ENCODE measurements at regions not wholly inside any gene's neighbourhood (a gene's known extent, or its start where the extent isn't known, plus 50 kb on each side); places are given as distances from the start of the nearest gene placed in this dataset.

DNA sequence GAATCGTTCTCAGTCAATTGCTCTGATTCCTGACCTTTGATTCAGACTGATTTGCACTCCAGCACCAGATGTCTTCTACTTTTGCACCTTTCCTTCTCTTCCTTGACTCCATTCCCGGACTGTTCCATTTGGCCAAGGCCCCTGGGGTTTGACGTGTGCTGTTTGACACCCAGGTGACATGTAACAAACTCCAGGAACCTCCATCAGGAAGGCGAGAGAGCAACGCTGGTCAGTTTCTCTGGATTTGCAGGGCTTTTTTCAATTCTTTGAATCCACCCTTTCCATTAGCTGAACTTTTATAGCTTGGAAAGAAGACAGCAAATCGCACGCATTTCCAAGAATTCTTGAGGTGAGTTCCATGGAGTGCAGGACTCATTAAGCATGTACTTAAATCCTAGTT is 98.4 kb upstream of the FOXF1 start:
- TF ChIP-seq, protein P1, sequence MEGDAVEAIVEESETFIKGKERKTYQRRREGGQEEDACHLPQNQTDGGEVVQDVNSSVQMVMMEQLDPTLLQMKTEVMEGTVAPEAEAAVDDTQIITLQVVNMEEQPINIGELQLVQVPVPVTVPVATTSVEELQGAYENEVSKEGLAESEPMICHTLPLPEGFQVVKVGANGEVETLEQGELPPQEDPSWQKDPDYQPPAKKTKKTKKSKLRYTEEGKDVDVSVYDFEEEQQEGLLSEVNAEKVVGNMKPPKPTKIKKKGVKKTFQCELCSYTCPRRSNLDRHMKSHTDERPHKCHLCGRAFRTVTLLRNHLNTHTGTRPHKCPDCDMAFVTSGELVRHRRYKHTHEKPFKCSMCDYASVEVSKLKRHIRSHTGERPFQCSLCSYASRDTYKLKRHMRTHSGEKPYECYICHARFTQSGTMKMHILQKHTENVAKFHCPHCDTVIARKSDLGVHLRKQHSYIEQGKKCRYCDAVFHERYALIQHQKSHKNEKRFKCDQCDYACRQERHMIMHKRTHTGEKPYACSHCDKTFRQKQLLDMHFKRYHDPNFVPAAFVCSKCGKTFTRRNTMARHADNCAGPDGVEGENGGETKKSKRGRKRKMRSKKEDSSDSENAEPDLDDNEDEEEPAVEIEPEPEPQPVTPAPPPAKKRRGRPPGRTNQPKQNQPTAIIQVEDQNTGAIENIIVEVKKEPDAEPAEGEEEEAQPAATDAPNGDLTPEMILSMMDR (IDR thresholded peaks at IDR 0.05): no peak
- no peak for TF ChIP-seq POLR2A (IDR thresholded peaks at IDR 0.05)
- intact Hi-C loops (cut with DNase I; ENCODE audit: low total_unique reads): no loop called here
- DNase-seq (ENCODE audit: low spot score in 2 of 2): no peak
- WGBS, 2 donors: 69 to 72% methylated on average over 7 of the region's 7 CpGs
- H3K4me3 ChIP-seq (ENCODE audit: low read depth, poor library complexity, severe bottlenecking): no peak overlapping the region

GRCh38 chr16:86414991-86415740 is 95.2 kb upstream of the FOXF1 start:
- WGBS, 2 donors: 26 to 32% methylated on average over 9 of the region's 9 CpGs
- no peak for DNase-seq (ENCODE audit: low spot score in 2 of 2)
- intact Hi-C loops (cut with DNase I; ENCODE audit: low total_unique reads): no loop called here
- TF ChIP-seq, protein P1 (IDR thresholded peaks at IDR 0.05): no peak
- TF ChIP-seq POLR2A (IDR thresholded peaks at IDR 0.05): no peak
- H3K4me3 ChIP-seq (ENCODE audit: low read depth, poor library complexity, severe bottlenecking): no peak overlapping the region

GRCh38 chr16:86418981-86419380 is 91.3 kb upstream of the FOXF1 start:
- DNase-seq (ENCODE audit: low spot score in 2 of 2): no peak
- TF ChIP-seq, protein P1 (IDR thresholded peaks at IDR 0.05): peak in 1 of 3 donors; percentile 50
- no peak for TF ChIP-seq POLR2A (IDR thresholded peaks at IDR 0.05)
- no peak overlapping the region for H3K4me3 ChIP-seq (ENCODE audit: low read depth, poor library complexity, severe bottlenecking)
- intact Hi-C loops (cut with DNase I; ENCODE audit: low total_unique reads): no loop called here

- 94 to 96% methylated on average over 2 of the region's 2 CpGs for WGBS, 2 donors
- TF ChIP-seq, protein P1 (IDR thresholded peaks at IDR 0.05): no peak
- TF ChIP-seq POLR2A (IDR thresholded peaks at IDR 0.05): no peak
- intact Hi-C loops (cut with DNase I; ENCODE audit: low total_unique reads): no loop called here
- no peak for DNase-seq (ENCODE audit: low spot score in 2 of 2)
- H3K4me3 ChIP-seq (ENCODE audit: low read depth, poor library complexity, severe bottlenecking): no peak overlapping the region
Measured at GRCh38 chr16:86419518-86419917, 90.8 kb upstream of the FOXF1 start.

DNA sequence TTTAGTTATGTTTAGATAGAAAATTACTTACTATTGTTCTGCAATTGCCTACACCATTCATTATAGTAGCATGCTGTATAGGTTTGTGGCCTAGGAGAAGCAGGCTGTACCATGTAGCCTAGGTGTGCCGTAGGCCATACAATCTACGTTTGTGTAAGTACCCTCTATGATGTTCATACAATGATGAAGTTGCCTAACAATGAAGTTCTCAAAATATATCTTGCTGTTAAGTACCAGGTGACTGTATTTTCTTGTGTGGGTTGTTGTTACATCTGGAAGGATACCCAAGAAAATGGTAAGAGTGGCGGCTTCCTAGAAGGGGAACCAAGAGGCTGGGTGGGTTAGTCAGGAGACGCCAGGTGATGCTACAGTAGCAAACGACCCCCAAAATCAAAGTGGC is 88.3 kb upstream of the FOXF1 start:
- H3K4me3 ChIP-seq (ENCODE audit: low read depth, poor library complexity, severe bottlenecking): no peak overlapping the region
- no peak for DNase-seq (ENCODE audit: low spot score in 2 of 2)
- WGBS, 2 donors: 82 to 89% methylated on average over 5 of the region's 5 CpGs
- no peak for TF ChIP-seq POLR2A (IDR thresholded peaks at IDR 0.05)
- TF ChIP-seq, protein P1 (IDR thresholded peaks at IDR 0.05): no peak
- intact Hi-C loops (cut with DNase I; ENCODE audit: low total_unique reads): no loop called here

DNA sequence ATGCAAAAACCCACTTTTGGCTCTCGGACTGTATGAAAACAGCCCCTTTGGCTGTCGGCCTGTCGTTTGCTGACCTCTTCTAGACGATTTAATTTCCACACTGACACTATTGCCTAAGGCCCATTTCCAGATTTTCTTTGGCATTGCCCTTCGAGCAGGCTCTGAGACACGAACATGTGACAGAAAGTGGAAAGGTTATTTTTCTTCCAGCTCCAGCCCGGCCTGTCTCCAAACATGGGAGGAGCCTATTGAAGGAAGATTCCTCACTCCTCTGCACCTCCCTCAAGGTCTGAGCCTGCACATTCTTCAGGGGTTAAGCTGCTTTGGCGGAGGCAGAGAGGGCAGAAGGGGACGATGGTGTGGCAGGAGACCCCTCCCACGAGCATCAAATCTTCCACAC is 85.9 kb upstream of the FOXF1 start:
- no peak for TF ChIP-seq POLR2A (IDR thresholded peaks at IDR 0.05)
- TF ChIP-seq, protein P1 (IDR thresholded peaks at IDR 0.05): no peak
- DNase-seq (ENCODE audit: low spot score in 2 of 2): no peak

More for the DNA sequence above, 85.9 kb upstream of the FOXF1 start:
- intact Hi-C loops (cut with DNase I; ENCODE audit: low total_unique reads): no loop called here
- WGBS, 2 donors: 31 to 41% methylated on average over 10 of the region's 10 CpGs
- H3K4me3 ChIP-seq (ENCODE audit: low read depth, poor library complexity, severe bottlenecking): no peak overlapping the region

Data from lower leg skin (tissue), 4 donors.